H1 (cell line): ENCODE measurements at regions not wholly inside any gene's neighbourhood (a gene's known extent, or its start where the extent isn't known, plus 50 kb on each side); places are given as distances from the start of the nearest gene placed in this dataset.

Source experiments
- CTCF ChIA-PET: fragments of 300-600 bp; sonication (Branson Sonifier 250); formaldehyde crosslinking; loops from one replicate; lab custom pipeline; 2021; ENCODE audit not compliant: partially characterized antibody; lab: Charles Lee
- POLR2A ChIA-PET: fragments of 300-600 bp; sonication (Branson Sonifier 250); formaldehyde crosslinking; loops from one replicate; lab custom pipeline; 2021; ENCODE audit warnings: inconsistent platforms; ENCODE audit not compliant: partially characterized antibody; lab: Charles Lee
- DNase-seq, 2 experiments: peaks; one replicate each; pipeline versions ENCODE4 v3.0.0 to v3.0.0-alpha.2; 2010 to 2022; ENCODE audit warnings: low spot score in 2 of 2, low read depth in 1 of 2, mixed read lengths in 1 of 2
- FAIRE-seq: peaks from 2 replicates; lab custom pipeline; 2011; peaks lifted over from hg19 to GRCh38; lab: Jason Lieb, UNC
- H2AFZ ChIP-seq: 2 replicates; pipeline ENCODE4 v1.8.1; 2012; ENCODE audit warnings: low read length, inconsistent platforms
- H2AK5ac ChIP-seq: 2 replicates; pipeline ENCODE4 v1.6.1; 2013; ENCODE audit warnings: low read depth, low read length
- H2BK120ac ChIP-seq: replicated peaks from 2 replicates; pipeline ENCODE3; 2013; ENCODE audit warnings: low read depth, low read length, inconsistent platforms
- H2BK12ac ChIP-seq: 2 replicates; pipeline ENCODE4 v1.6.1; 2013; ENCODE audit warnings: low read depth, low read length
- H2BK15ac ChIP-seq: 2 replicates; pipeline ENCODE4 v1.6.1; 2013; ENCODE audit warnings: low read length
- H2BK20ac ChIP-seq: 2 replicates; pipeline ENCODE4 v1.6.1; 2013; ENCODE audit warnings: low read length
- H2BK5ac ChIP-seq: 2 replicates; pipeline ENCODE4 v1.6.1; 2013; ENCODE audit warnings: low read depth, low read length
- H3K14ac ChIP-seq: 2 replicates; pipeline ENCODE4 v1.6.1; 2013; ENCODE audit warnings: inconsistent platforms; ENCODE audit not compliant: insufficient read length
- H3K18ac ChIP-seq: 2 replicates; pipeline ENCODE4 v1.6.1; 2013; ENCODE audit warnings: low read length; ENCODE audit errors: extremely low read depth
- H3K23ac ChIP-seq: 2 replicates; pipeline ENCODE4 v1.6.1; 2013; ENCODE audit warnings: inconsistent platforms; ENCODE audit not compliant: insufficient read length
- H3K23me2 ChIP-seq: 2 replicates; pipeline ENCODE4 v1.6.1; 2013; ENCODE audit warnings: low read depth, low read length
- H3K27ac ChIP-seq: 2 replicates; pipeline ENCODE4 v1.6.1; 2011; ENCODE audit warnings: low read depth, low read length, inconsistent platforms
- H3K27me3 ChIP-seq, 4 experiments: replicated peaks in 1 of 4; 1 replicate in 1 of 4; 2 replicates in 3 of 4; pipeline versions ENCODE4 v1.6.1 to v1.8.1; 2011 to 2013; ENCODE audit warnings: low read length in 3 of 4, mild to moderate bottlenecking in 3 of 4, inconsistent platforms in 2 of 4, mixed read lengths in 2 of 4, moderate library complexity in 1 of 4; ENCODE audit not compliant: control insufficient read depth in 3 of 4, insufficient read depth in 3 of 4; ENCODE audit errors: extremely low read depth in 1 of 4
- H3K36me3 ChIP-seq, 4 experiments: 2 replicates each; pipeline versions ENCODE4 v1.6.1 to v1.8.1; 2011 to 2013; ENCODE audit warnings: mild to moderate bottlenecking in 4 of 4, low read length in 3 of 4, moderate library complexity in 2 of 4, control low read depth in 1 of 4, inconsistent platforms in 1 of 4; ENCODE audit not compliant: insufficient read depth in 4 of 4, control insufficient read depth in 2 of 4
- H3K4ac ChIP-seq: replicated peaks from 2 replicates; pipeline ENCODE3; 2013; ENCODE audit warnings: low read length, low read depth, mixed read lengths, inconsistent platforms; ENCODE audit not compliant: insufficient read length
- H3K4me1 ChIP-seq, 4 experiments: replicated peaks in 1 of 4; 1 replicate in 1 of 4; 2 replicates in 3 of 4; pipeline versions ENCODE4 v1.6.1 to v1.8.1; 2011 to 2013; ENCODE audit warnings: low read length in 3 of 4, inconsistent platforms in 2 of 4, mixed read lengths in 1 of 4; ENCODE audit not compliant: insufficient read depth in 4 of 4, control insufficient read depth in 3 of 4
- H3K4me2 ChIP-seq, 2 experiments: 2 replicates each; pipeline versions ENCODE4 v1.6.1 to v1.8.1; 2011 to 2013; ENCODE audit warnings: low read depth in 2 of 2, low read length in 2 of 2, control low read depth in 1 of 2, inconsistent platforms in 1 of 2, mild to moderate bottlenecking in 1 of 2; ENCODE audit not compliant: insufficient read depth in 1 of 2
- H3K4me3 ChIP-seq, 4 experiments: fragments of 200-600, 300-600 bp in 1 of 4; sonication (generic), shearing (Covaris generic), sonication (Bioruptor Twin) in 1 of 4; 2 replicates each; pipeline versions ENCODE4 v1.5.1 to v1.8.1; 2011 to 2016; ENCODE audit warnings: low read length in 4 of 4, low read depth in 3 of 4, control low read depth in 2 of 4, inconsistent platforms in 2 of 4, mild to moderate bottlenecking in 2 of 4, mixed read lengths in 1 of 4, moderate library complexity in 1 of 4; ENCODE audit not compliant: insufficient read depth in 2 of 4; ENCODE audit errors: extremely low read depth in 1 of 4
- H3K56ac ChIP-seq: replicated peaks from 2 replicates; pipeline ENCODE3; 2013; ENCODE audit warnings: low read depth, mild to moderate bottlenecking, mixed read lengths, low read length, inconsistent platforms; ENCODE audit not compliant: insufficient read length
- H3K79me1 ChIP-seq: 2 replicates; pipeline ENCODE4 v1.6.1; 2013; ENCODE audit warnings: low read depth, low read length, control low read depth
- H3K79me2 ChIP-seq, 2 experiments: 2 replicates each; pipeline versions ENCODE4 v1.6.1 to v1.8.1; 2012 to 2013; ENCODE audit warnings: low read length in 2 of 2, mild to moderate bottlenecking in 2 of 2, inconsistent platforms in 1 of 2; ENCODE audit not compliant: insufficient read depth in 2 of 2, control insufficient read depth in 1 of 2
- H3K9ac ChIP-seq, 4 experiments: replicated peaks in 1 of 4; 1 replicate in 1 of 4; 2 replicates in 3 of 4; pipeline versions ENCODE4 v1.6.1 to v1.8.1; 2011 to 2013; ENCODE audit warnings: low read depth in 3 of 4, low read length in 3 of 4, control low read depth in 2 of 4, mild to moderate bottlenecking in 2 of 4, moderate library complexity in 2 of 4, inconsistent platforms in 1 of 4; ENCODE audit errors: extremely low read depth in 1 of 4
- H3K9me3 ChIP-seq, 2 experiments: 2 replicates each; pipeline versions ENCODE4 v1.6.1 to v1.8.1; 2012 to 2013; ENCODE audit warnings: mild to moderate bottlenecking in 2 of 2, moderate library complexity in 2 of 2, control low read depth in 1 of 2, inconsistent platforms in 1 of 2, low read depth in 1 of 2, low read length in 1 of 2, mixed read lengths in 1 of 2; ENCODE audit not compliant: insufficient read depth in 2 of 2
- H4K20me1 ChIP-seq, 2 experiments: replicated peaks in 1 of 2; 2 replicates each; pipeline versions ENCODE3 to v1.8.1; 2011 to 2013; ENCODE audit warnings: inconsistent platforms in 2 of 2, low read length in 2 of 2, mild to moderate bottlenecking in 1 of 2; ENCODE audit not compliant: insufficient read depth in 2 of 2, control insufficient read depth in 1 of 2
- H4K5ac ChIP-seq: 2 replicates; pipeline ENCODE4 v1.6.1; 2013; ENCODE audit warnings: low read length, low read depth, mixed read lengths, inconsistent platforms; ENCODE audit not compliant: insufficient read length
- H4K8ac ChIP-seq: 2 replicates; pipeline ENCODE4 v1.8.0; 2013; ENCODE audit warnings: mild to moderate bottlenecking, moderate library complexity, low read length, inconsistent platforms; ENCODE audit not compliant: insufficient read depth; ENCODE audit errors: extremely low read depth
- H4K91ac ChIP-seq: replicated peaks from 2 replicates; pipeline ENCODE3; 2013; ENCODE audit warnings: low read length, mixed read lengths, inconsistent platforms; ENCODE audit not compliant: insufficient read length
- BRCA1 ChIP-seq: IDR thresholded peaks from 2 replicates; pipeline ENCODE4 v1.6.1; 2012; ENCODE audit warnings: low read depth, low read length, improper control_type of control experiment
- CBX8 ChIP-seq: fragments of 300-800, 300-1000 bp; sonication (generic); IDR thresholded peaks from 2 replicates; pipeline ENCODE4 v1.7.1; 2016; ENCODE audit warnings: low read depth, low read length, borderline replicate concordance
- CHD1 ChIP-seq: IDR thresholded peaks from 2 replicates; pipeline ENCODE4 v1.6.1; 2012; ENCODE audit warnings: low read depth, low read length, improper control_type of control experiment
- HDAC6 ChIP-seq: IDR thresholded peaks from one replicate; pipeline ENCODE4 v1.7.1; 2012; ENCODE audit warnings: low read depth, mild to moderate bottlenecking, inconsistent platforms, low read length, moderate library complexity
- JUN ChIP-seq: IDR thresholded peaks from 2 replicates; pipeline ENCODE4 v1.6.1; 2011; ENCODE audit warnings: low read depth, mild to moderate bottlenecking, improper control_type of control experiment, low read length
- JUND ChIP-seq: IDR thresholded peaks from 2 replicates; pipeline ENCODE4 v1.6.1; 2011; ENCODE audit warnings: mild to moderate bottlenecking, improper control_type of control experiment, low read length
- KDM5A ChIP-seq: fragments of 200-600 bp; IDR thresholded peaks from 2 replicates; pipeline ENCODE4 v1.7.1; 2012; ENCODE audit warnings: mild to moderate bottlenecking, low read length, inconsistent platforms, mixed read lengths
- NRF1 ChIP-seq: IDR thresholded peaks from 2 replicates; pipeline ENCODE4 v1.6.1; 2011; ENCODE audit warnings: mild to moderate bottlenecking, low read depth, low read length, improper control_type of control experiment
- POLR2AphosphoS5 ChIP-seq: IDR thresholded peaks from 2 replicates; pipeline ENCODE4 v1.6.1; 2011; ENCODE audit warnings: low read depth, low read length
- RNF2 ChIP-seq: fragments of 200-900, 300-1000 bp; sonication (generic); IDR thresholded peaks from 2 replicates; pipeline ENCODE4 v1.7.1; 2016; ENCODE audit warnings: borderline replicate concordance, low read depth, mild to moderate bottlenecking, antibody characterized with exemption, low read length; ENCODE audit not compliant: poor library complexity, severe bottlenecking; ENCODE audit errors: missing control alignments
- SIX5 ChIP-seq: IDR thresholded peaks from 2 replicates; pipeline ENCODE4 v1.6.1; 2011; ENCODE audit warnings: mild to moderate bottlenecking, low read depth, low read length
- TBP ChIP-seq: IDR thresholded peaks from 2 replicates; pipeline ENCODE4 v1.6.1; 2011; ENCODE audit warnings: low read depth, low read length, improper control_type of control experiment
- WGBS, 2 experiments: shearing (Covaris generic) in 1 of 2; methylation state at CpG; one replicate each; pipeline versions ENCODE4 v1.1.6 to v1.1.7; 2013 to 2015; ENCODE audit warnings: low lambda C conversion rate in 2 of 2, mixed read lengths in 2 of 2, inconsistent platforms in 1 of 2, low coverage in 1 of 2, missing lambda C conversion rate in 1 of 2; ENCODE audit not compliant: insufficient replicate concordance in 2 of 2, insufficient coverage in 1 of 2, insufficient read length in 1 of 2; ENCODE audit errors: extremely low coverage in 1 of 2, missing lambda C conversion rate in 1 of 2; 5-methylcytosine and 5-hydroxymethylcytosine counted together
- TF ChIP-seq, protein P1 (sequence below): IDR thresholded peaks from 2 replicates; pipeline ENCODE4 v1.6.1; 2012; ENCODE audit warnings: inconsistent platforms

DNA sequence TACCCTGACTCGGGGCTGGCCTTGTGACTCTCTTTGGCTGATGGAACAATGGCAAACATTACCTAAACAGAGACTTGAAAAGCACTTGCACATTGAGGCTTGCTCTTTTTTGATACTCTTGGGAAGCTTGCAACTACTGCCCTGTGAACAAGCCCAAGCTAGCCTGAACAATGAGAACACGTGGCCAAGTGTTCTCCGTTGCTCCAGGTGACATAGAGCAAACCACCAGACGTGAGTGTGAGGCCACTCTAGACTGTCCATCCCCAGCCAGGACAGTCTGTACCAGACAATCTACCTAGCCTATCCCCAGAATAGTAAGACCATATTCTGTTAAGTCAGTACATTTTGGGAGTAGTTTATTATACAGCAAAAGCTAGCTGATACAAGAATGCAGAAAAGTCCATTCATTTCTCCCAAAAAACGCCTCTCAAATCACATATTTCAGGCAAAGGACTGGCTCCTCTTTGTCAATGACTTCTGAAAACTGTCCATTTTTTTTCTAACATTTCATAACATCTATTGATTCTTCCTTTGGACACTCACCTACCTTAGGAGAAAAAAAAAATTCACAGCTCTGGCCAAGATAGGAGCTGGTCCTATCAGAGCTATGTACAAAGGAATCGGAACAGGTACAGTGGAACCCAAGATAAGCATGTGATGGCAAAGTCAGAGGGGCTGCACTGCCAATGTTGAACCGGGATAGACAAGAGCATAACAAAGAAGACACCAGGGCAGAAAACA, 142.1 kb upstream of the PKDCC start:
- Histone ChIP-seq H3K27ac (no peak overlapping the region), H4K20me1 (no peaks in the 10 kb centered on the region), H3K14ac (no peak overlapping the region), H3K18ac (no peak overlapping the region), H3K23ac (no peak overlapping the region), H3K9me3 (no peaks in the 10 kb centered on the region), H2BK120ac (no peak overlapping the region), H3K79me2 (no peaks in the 10 kb centered on the region), H3K4me3 (no peak overlapping the region), H2BK5ac (no peak overlapping the region), H2AK5ac (no peak overlapping the region), H4K8ac (no peak overlapping the region), H3K4ac (no peak overlapping the region), H4K5ac (no peak overlapping the region), H2BK15ac (no peak overlapping the region), H3K4me2 (no peak overlapping the region), H4K91ac (no peak overlapping the region), H2BK12ac (no peak overlapping the region), H3K36me3 (no peaks in the 10 kb centered on the region), H3K9ac (no peak overlapping the region), H3K23me2 (no peaks in the 10 kb centered on the region; the same call in 1 of the 2 replicates), H3K79me1 (no peaks in the 10 kb centered on the region), H2AFZ (no peak overlapping the region), H3K4me1 (no peaks in the 10 kb centered on the region), H3K56ac (no peak overlapping the region), H2BK20ac (no peak overlapping the region), H3K27me3 (no peaks in the 10 kb centered on the region)
- ChIA-PET POLR2A (no interaction called here), CTCF (interaction anchor here (1.0 to 8.7 kb wide), 8 partner anchors 11 to 181 kb away, joined by 3 to 64 read pairs (median 4); no protein-coding TSS in a partner anchor)
- DNase-seq (no peak), FAIRE-seq (no peak)
- 86% methylated on average over 7 of the region's 7 CpGs; no CpG with 5 or more reads in 1 of the 2 experiments for WGBS, 2 experiments
- no peak for TF ChIP-seq NRF1
- TF ChIP-seq SIX5: no peak
- TF ChIP-seq JUN: no peak
- no peak for TF ChIP-seq JUND
- no peak for TF ChIP-seq KDM5A
- TF ChIP-seq, protein P1, sequence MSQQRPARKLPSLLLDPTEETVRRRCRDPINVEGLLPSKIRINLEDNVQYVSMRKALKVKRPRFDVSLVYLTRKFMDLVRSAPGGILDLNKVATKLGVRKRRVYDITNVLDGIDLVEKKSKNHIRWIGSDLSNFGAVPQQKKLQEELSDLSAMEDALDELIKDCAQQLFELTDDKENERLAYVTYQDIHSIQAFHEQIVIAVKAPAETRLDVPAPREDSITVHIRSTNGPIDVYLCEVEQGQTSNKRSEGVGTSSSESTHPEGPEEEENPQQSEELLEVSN: no peak
- TF ChIP-seq HDAC6: no peak
- no peak for TF ChIP-seq TBP
- no peak for TF ChIP-seq CBX8
- no peak for TF ChIP-seq CHD1
- no peak for TF ChIP-seq BRCA1
- no peak for TF ChIP-seq POLR2AphosphoS5
- no peak for TF ChIP-seq RNF2
